ENCODE measurements at regions not wholly inside any gene's neighbourhood (a gene's known extent, or its start where the extent isn't known, plus 50 kb on each side); places are given as distances from the start of the nearest gene placed in this dataset.

DNA sequence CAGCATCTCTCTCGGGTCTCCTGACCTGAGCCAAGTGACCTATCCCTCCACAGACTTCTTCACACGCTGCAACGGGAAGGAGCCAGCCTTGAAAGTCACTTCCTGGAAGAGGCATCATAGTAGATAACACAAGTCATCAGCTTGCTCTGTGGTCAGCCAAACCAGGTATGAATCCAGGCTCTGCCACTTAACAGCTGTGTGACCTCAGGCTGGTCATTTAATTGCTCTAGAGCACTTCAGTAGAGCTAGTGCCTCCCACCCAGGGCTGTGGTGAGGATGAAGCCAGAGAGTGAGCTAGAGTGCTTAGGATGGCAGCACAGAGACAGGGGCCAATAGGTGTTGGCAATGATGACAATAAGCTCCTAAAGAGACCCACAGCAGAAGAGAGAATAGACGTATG lies 247.7 kb upstream of the ZMIZ1 start:
- Histone ChIP-seq H3K9me2 (ENCODE audit: insufficient read depth) (no peaks in the 10 kb centered on the region), H3K27me3 (ENCODE audit: insufficient read depth, low read depth) (no peaks in the 10 kb centered on the region), H3K36me3 (ENCODE audit: low read depth) (no peaks in the 10 kb centered on the region), H3K79me2 (ENCODE audit: low read depth) (no peaks in the 10 kb centered on the region), H3F3A (ENCODE audit: insufficient read depth, low read depth) (no peaks in the 10 kb centered on the region), H3K4me2 (no peak overlapping the region), H2AFZ (no peak overlapping the region), H3K4me3 (no peak overlapping the region), H3K9me3 (ENCODE audit: insufficient read depth, low read depth) (no peaks in the 10 kb centered on the region; the same call in 1 of the 2 replicates), H3K27ac (no peak overlapping the region), H3K4me1 (replicated peaks; ENCODE audit: insufficient read depth) (no peaks in the 10 kb centered on the region), H4K20me1 (ENCODE audit: insufficient read depth) (no peaks in the 10 kb centered on the region)
- POLR2A ChIA-PET (ENCODE audit: unreplicated experiment) = no interaction called here
- TF ChIP-seq, protein P1, sequence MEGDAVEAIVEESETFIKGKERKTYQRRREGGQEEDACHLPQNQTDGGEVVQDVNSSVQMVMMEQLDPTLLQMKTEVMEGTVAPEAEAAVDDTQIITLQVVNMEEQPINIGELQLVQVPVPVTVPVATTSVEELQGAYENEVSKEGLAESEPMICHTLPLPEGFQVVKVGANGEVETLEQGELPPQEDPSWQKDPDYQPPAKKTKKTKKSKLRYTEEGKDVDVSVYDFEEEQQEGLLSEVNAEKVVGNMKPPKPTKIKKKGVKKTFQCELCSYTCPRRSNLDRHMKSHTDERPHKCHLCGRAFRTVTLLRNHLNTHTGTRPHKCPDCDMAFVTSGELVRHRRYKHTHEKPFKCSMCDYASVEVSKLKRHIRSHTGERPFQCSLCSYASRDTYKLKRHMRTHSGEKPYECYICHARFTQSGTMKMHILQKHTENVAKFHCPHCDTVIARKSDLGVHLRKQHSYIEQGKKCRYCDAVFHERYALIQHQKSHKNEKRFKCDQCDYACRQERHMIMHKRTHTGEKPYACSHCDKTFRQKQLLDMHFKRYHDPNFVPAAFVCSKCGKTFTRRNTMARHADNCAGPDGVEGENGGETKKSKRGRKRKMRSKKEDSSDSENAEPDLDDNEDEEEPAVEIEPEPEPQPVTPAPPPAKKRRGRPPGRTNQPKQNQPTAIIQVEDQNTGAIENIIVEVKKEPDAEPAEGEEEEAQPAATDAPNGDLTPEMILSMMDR (conservative IDR thresholded peaks at IDR 0.05) = no peak
- no peak for TF ChIP-seq EZH2 (IDR thresholded peaks at IDR 0.05; ENCODE audit: low read depth)
- intact Hi-C loops (cut with micrococcal nuclease; ENCODE audit: unreplicated experiment) = no loop called here
- CTCF ChIA-PET = no interaction called here
- BruUV-seq (replicated peaks) = no TSS peak
- no peak for DNase-seq

DNA sequence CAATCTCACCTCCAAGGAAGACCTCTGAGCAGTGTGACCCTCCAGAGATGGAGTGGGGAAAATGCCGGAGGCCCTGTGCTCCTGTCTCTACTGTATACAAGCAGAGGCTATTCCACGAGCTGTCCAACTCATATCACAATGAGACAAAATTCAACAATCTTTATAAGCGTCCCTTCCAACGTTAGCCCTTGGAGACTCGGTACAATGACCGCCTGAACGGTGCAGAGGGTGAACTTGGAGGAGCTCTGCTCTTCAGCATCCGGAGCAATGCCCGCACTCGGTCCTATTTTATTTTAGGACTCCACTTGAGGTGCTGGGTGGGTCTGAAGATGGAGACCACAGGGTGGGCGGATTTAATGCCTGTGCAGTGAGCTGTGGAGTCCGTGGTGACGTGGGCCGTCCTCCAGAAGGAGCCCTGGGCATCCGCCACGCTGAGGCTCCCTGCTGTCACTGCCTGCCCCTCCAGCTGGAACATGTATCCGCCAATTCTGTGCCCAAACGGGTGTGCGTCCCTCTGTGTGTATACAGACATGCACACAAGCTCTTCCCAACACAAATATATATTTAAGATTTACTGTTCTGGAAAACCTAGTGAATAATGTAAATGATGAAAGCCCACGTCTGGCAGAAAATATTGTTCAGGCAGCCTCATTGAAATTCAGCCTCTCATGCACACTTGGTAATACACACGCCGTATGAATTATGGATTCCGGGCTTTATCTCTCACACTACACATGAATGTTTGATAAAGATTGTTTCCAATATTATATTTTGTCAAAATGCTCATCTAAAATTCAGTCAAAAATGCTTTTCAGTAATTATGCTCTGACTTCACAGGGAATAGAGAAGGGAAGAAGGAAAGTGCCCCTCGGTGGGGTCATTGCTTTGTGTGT lies 239.9 kb upstream of the ZMIZ1 start:
- TF ChIP-seq, protein P1 (conservative IDR thresholded peaks at IDR 0.05) = no peak
- TF ChIP-seq EZH2 (IDR thresholded peaks at IDR 0.05; ENCODE audit: low read depth) = no peak
- H3K4me1 ChIP-seq (replicated peaks; ENCODE audit: insufficient read depth) = peaks cover 6% of the 10 kb centered on the region; the same call in 1 of the 2 replicates
- no peaks in the 10 kb centered on the region for H3F3A ChIP-seq (ENCODE audit: insufficient read depth, low read depth)
- no peaks in the 10 kb centered on the region for H3K79me2 ChIP-seq (ENCODE audit: low read depth)
- H3K36me3 ChIP-seq (ENCODE audit: low read depth) = no peaks in the 10 kb centered on the region
- H3K9me3 ChIP-seq (ENCODE audit: insufficient read depth, low read depth) = peaks cover 4% of the 10 kb centered on the region; the same call in 1 of the 2 replicates
- POLR2A ChIA-PET (ENCODE audit: unreplicated experiment) = no interaction called here
- CTCF ChIA-PET = no interaction called here
- H3K27me3 ChIP-seq (ENCODE audit: insufficient read depth, low read depth) = no peaks in the 10 kb centered on the region
- H4K20me1 ChIP-seq (ENCODE audit: insufficient read depth) = no peaks in the 10 kb centered on the region
- H3K4me3 ChIP-seq = no peak overlapping the region
- no peak overlapping the region for H3K27ac ChIP-seq
- no TSS peak for BruUV-seq (replicated peaks)
- intact Hi-C loops (cut with micrococcal nuclease; ENCODE audit: unreplicated experiment) = no loop called here
- no peak for DNase-seq
- no peak overlapping the region for H2AFZ ChIP-seq
- no peaks in the 10 kb centered on the region for H3K9me2 ChIP-seq (ENCODE audit: insufficient read depth)
- H3K4me2 ChIP-seq = no peak overlapping the region

DNA sequence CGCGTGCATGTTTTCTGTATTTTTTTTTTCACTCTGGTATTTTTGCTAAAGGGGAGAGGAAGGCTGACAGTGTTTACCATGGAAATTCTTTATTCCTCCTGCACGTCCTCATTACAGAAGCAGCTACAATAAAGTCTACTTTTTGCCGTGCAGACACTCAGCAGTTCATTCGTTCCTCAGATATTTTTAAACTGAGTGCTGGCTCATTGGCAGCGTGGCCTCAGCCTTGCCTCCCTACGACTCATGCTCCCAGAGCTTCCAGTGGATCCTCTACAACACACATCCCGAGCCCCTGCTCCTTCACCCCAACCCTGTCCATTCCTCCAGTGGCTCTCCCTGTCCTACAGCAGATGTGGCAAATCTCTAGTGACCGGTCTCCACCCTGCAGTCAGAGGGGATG lies 239.2 kb upstream of the ZMIZ1 start:
- no peaks in the 10 kb centered on the region for H3F3A ChIP-seq (ENCODE audit: insufficient read depth, low read depth)
- CTCF ChIA-PET = no interaction called here
- no peak for TF ChIP-seq EZH2 (IDR thresholded peaks at IDR 0.05; ENCODE audit: low read depth)
- TF ChIP-seq, protein P1 (conservative IDR thresholded peaks at IDR 0.05) = no peak
- H3K9me3 ChIP-seq (ENCODE audit: insufficient read depth, low read depth) = peaks cover 4% of the 10 kb centered on the region; the same call in 1 of the 2 replicates
- no peak overlapping the region for H2AFZ ChIP-seq
- H3K27me3 ChIP-seq (ENCODE audit: insufficient read depth, low read depth) = no peaks in the 10 kb centered on the region
- H3K4me1 ChIP-seq (replicated peaks; ENCODE audit: insufficient read depth) = peaks cover 6% of the 10 kb centered on the region; the same call in 1 of the 2 replicates
- no peaks in the 10 kb centered on the region for H3K79me2 ChIP-seq (ENCODE audit: low read depth)
- intact Hi-C loops (cut with micrococcal nuclease; ENCODE audit: unreplicated experiment) = no loop called here
- no peak overlapping the region for H3K4me3 ChIP-seq
- no peaks in the 10 kb centered on the region for H3K36me3 ChIP-seq (ENCODE audit: low read depth)
- POLR2A ChIA-PET (ENCODE audit: unreplicated experiment) = no interaction called here
- H3K4me2 ChIP-seq = no peak overlapping the region
- H4K20me1 ChIP-seq (ENCODE audit: insufficient read depth) = no peaks in the 10 kb centered on the region
- H3K27ac ChIP-seq = no peak overlapping the region
- BruUV-seq (replicated peaks) = no TSS peak
- no peaks in the 10 kb centered on the region for H3K9me2 ChIP-seq (ENCODE audit: insufficient read depth)
- DNase-seq = no peak

Measured in PC-9 (cell line).